CD4-positive, alpha-beta T cell treated with Interleukin-15 for 1 hour (primary cell): ENCODE measurements at regions not wholly inside any gene's neighbourhood (a gene's known extent, or its start where the extent isn't known, plus 50 kb on each side); places are given as distances from the start of the nearest gene placed in this dataset.

Source experiments
- DNase-seq: peaks from one replicate; pipeline ENCODE4 v3.0.0-alpha.2; 2020

DNA sequence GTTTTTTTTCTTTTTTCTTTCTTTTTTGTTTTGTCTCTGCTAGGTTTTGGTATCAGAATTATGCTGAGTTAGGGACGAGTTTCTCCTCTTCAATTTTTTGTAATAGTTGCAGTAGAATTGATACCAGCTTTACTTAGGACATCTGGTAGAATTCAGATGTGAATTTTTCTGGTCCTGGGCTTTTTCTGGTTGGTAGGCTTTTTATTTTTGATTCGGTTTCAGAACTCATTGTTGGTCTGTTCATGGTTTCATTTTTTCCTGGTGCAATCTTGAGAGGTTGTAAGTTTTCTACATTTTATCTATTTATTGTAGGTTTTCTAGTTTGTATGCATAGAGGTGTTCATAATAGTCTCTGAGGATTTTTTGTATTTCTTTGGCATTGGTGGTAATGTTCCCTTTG lies 498.1 kb upstream of the CPEB2 start:
- DNase-seq = no peak

- no peak for DNase-seq
Observed at GRCh38 chr4:14513471-14513870, 488.8 kb upstream of the CPEB2 start.

- no peak for DNase-seq
Observed at GRCh38 chr4:14515556-14515955, 486.7 kb upstream of the CPEB2 start.

DNA sequence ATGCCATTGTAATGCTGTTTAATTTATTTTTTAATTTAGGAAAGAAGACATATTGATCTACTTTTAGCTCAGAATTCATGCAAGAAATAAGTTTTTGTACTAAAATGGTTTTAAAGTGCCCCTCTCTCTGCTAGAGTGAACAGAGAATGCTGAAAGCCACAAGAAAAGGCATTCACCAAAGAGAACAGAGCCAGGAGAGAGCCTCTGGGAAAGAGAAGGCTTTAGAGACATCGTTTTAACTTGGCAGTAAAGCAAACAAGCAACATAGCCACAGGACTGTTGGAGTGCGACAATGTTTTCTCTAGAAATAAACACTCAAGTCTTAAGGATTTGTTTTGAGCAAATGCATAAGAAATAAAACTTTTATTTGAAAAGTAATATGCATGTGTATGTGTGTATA lies 484.1 kb upstream of the CPEB2 start:
- no peak for DNase-seq

GRCh38 chr4:14520171-14520570 lies 482.1 kb upstream of the CPEB2 start:
- DNase-seq = no peak

GRCh38 chr4:14524276-14524675 lies 478.0 kb upstream of the CPEB2 start:
- no peak for DNase-seq

DNA sequence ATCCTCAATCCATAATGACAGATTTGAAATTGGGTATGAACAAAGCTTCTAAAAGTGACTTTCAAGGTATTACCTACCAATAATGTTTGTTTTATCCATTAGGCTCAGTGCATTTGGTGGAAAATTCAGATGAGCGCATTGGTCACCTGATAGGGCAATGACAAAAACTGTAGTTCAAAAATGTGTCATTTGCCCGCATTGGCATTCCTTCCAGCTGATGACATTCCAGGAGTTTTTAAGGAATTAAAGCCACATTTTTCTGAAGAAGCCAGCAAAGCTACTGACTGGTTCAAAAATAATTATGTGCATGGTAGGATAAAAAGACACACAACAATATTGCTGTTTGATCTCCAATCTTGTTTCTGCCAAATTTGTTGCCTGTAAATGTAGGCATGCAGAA lies 473.4 kb upstream of the CPEB2 start:
- DNase-seq = no peak

DNA sequence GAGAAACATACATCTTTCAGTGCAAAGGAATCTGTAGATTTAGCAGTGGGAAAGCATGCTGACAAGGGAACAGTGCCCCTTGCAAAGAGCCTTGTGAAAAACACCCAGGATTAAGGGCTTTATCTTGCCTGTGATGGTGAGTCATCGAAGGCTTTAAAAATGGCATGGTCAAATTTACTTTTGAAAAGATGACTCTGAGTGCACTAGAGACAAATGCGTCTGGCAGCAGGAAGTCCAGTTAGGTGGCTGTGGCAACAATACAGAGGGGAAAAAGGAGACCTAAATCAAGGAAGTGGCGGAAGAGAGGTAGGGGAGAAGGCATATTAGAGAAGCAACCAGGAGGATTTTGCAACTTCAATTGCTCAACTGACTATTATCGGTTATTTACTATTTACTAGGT lies 472.6 kb upstream of the CPEB2 start:
- DNase-seq = no peak

DNA sequence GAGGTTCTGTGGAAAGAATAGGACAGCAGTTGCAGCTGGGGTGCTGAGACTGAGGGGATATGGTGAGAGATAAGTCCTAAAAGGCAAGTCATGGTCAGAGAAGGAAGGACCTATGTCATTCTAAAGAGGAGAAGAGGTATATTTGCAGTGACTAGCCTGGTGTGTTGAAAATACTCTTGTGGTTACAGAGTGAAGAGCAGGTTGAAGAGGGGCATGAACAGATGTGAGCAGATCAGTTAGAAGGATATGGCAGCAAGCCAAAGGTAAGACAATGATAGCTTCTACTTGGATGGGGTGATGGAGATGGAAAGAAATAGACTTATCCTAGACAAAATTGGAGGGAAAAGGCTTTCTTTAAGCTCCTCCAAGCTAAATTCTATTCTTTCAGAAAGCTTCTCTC lies 469.8 kb upstream of the CPEB2 start:
- DNase-seq = no peak

DNA sequence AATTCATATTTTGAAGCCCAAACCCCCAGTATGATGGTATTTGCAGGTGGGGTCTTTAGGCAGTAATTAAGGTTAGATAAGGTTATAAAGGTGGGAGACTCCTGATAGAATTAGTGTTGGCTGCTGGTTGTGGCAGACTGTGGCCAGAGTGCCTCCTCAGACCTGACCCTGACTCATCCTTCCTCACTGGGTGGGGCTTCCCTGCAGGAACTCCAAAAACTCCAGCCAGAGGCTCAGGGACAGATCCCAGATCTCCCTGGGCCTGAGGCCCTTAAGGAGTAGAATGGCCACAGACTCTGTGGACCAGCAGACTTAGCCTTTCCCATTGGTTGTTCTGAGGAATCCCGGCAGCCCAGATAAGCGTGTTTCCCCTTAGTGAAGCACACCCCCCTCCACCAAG lies 463.0 kb upstream of the CPEB2 start:
- DNase-seq = no peak

GRCh38 chr4:14545163-14545562 lies 457.1 kb upstream of the CPEB2 start:
- no peak for DNase-seq

- no peak for DNase-seq
Observed at GRCh38 chr4:14545807-14546206, 456.5 kb upstream of the CPEB2 start.

GRCh38 chr4:14552119-14552518 lies 450.2 kb upstream of the CPEB2 start:
- no peak for DNase-seq

DNA sequence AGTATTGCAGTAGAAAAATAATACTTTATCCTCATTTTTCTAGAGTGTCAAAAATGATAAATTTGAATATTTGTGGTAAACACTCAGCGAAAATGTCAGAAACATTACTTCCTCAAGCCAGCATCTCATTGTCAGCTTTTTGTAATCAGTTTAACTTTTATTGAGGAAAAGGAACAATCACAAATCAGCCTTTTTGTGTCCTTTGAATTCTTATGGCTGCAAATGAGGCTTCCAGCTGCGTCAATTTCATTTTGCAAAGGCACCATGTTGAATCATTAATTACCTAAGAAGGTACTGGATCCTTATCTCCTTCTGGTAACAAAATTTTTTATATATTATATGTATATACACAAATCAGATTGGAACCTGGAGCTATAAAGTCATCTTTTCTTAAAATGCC lies 442.6 kb upstream of the CPEB2 start:
- DNase-seq = no peak

- no peak for DNase-seq
Observed at GRCh38 chr4:14560577-14560976, 441.7 kb upstream of the CPEB2 start.

- DNase-seq = no peak
Observed at GRCh38 chr4:14562901-14563300, 439.4 kb upstream of the CPEB2 start.

GRCh38 chr4:14564281-14564680 lies 438.0 kb upstream of the CPEB2 start:
- no peak for DNase-seq

- no peak for DNase-seq
Observed at GRCh38 chr4:14566518-14566917, 435.8 kb upstream of the CPEB2 start.

DNA sequence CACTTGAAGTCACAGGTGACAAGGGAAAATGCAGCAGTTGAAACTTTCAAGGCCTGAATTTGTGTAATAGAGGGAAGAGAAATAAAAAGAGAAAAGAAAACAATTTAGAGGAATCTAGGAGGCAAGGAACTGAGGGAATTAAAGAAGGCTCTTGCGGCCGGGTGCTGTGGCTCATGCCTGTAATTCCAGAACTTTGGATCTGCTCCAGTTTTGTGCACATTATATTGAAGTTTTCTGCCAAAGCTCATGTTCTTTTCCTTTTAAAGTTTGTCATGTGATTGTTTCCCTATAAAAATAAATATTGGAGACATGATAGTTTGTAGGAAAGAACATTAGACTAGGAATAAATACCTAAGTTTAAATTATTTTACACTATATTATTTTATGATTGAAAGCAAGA lies 433.9 kb upstream of the CPEB2 start:
- DNase-seq = no peak

GRCh38 chr4:14575289-14575688 lies 427.0 kb upstream of the CPEB2 start:
- no peak for DNase-seq

- no peak for DNase-seq
Observed at GRCh38 chr4:14575919-14576318, 426.4 kb upstream of the CPEB2 start.

GRCh38 chr4:14580061-14580460 lies 422.2 kb upstream of the CPEB2 start:
- DNase-seq = no peak

DNA sequence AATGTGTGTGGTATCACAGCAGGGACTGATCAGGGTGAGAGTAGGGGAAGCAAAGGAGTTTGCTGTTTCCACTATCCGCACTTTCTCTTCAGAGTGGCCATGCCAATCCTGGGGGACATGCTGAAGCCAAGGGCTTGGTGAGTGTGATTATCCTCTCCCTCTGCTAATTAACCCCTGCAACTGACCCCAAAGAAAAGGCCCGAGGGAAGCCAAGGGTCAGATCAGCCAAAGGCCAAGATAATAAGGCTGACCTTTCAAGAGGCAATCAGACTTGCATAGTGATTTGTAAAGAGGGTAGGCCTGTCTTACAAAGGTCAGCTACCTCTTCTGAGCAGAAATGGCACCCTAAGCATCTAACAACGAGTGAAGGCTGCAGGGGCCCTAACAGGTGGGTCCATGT lies 420.5 kb upstream of the CPEB2 start:
- no peak for DNase-seq

DNA sequence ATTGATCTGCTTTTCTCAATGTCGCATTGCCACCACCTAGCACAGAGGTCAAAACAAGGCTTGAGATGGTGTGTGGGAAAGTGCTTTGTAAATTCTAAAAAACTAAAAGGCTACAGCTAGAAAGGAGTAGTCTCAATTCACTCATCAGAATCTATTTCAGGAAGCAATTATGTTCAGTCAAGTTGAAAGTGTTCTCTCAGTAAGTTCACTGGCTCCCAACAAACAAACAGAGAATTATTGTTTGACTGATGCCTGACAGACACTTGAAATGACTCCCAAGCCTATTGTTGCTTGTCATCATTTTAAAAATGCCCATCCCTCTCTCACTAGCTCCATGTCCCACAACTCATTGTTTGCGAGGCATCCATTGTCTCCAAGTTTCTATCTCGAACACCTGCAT lies 419.6 kb upstream of the CPEB2 start:
- no peak for DNase-seq

DNA sequence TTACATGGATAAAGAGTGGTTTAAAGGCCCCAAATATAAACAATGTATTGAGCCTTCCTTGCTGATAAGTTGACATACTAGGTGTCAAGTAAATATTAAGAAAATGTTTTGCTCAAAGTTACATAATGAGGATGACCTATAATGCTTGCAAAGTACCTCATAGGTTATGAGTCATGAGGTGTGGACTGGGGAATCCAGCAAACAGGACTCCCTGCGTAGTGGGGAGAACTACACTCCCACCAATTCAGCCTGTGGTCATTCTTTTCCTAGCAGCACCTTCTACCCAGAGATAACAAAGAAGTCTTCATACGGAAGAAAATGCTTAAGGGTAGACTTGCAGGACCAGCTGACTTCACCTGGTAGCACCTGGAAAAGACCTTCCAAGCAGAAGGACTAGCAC lies 418.9 kb upstream of the CPEB2 start:
- no peak for DNase-seq

DNA sequence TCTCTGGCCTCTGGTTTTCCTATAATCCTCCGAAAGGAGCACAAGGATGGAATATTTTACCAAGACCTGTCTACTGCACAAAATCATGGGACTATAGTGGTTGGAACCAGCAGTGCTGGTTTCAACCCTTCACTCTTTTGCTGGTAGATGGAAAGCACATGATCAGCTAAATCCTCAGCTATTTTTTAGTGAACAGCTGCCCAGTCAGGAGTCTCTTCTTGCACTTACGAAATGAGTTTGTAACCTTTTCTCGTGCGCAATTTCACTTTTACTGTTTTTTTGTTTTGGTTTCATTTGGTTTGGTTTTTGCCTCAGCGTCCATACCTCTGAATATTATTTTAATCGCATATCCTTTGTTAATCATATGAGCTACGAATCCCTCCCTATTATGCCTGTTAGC lies 418.5 kb upstream of the CPEB2 start:
- no peak for DNase-seq
